Smooth muscle cell (in vitro differentiated cells): ENCODE measurements at regions not wholly inside any gene's neighbourhood (a gene's known extent, or its start where the extent isn't known, plus 50 kb on each side); places are given as distances from the start of the nearest gene placed in this dataset.

Source experiments
- DNase-seq: peaks from one replicate; lab custom pipeline; 2025; ENCODE audit not compliant: unreplicated experiment; lab: John Stamatoyannopoulos, UW
- H2AFZ ChIP-seq: fragments of 200-600 bp; sonication (generic); 2 replicates; pipeline ENCODE4 v1.6.0; 2016; ENCODE audit warnings: antibody characterized with exemption, low read depth, mild to moderate bottlenecking
- H3F3A ChIP-seq: fragments of 200-600 bp; sonication (generic); 2 replicates; pipeline ENCODE4 v1.6.0; 2017; ENCODE audit warnings: antibody characterized with exemption, low read depth
- H3K27ac ChIP-seq: fragments of 200-600 bp; sonication (generic); 2 replicates; pipeline ENCODE4 v1.5.1; 2016; ENCODE audit warnings: low read depth, mild to moderate bottlenecking
- H3K27me3 ChIP-seq: fragments of 200-600 bp; sonication (generic); 2 replicates; pipeline ENCODE4 v1.6.1; 2016; ENCODE audit warnings: low read depth, mild to moderate bottlenecking
- H3K36me3 ChIP-seq: fragments of 200-600 bp; sonication (generic); 2 replicates; pipeline ENCODE4 v1.5.1; 2016; ENCODE audit warnings: low read depth
- H3K4me1 ChIP-seq: fragments of 200-600 bp; sonication (generic); 2 replicates; pipeline ENCODE4 v1.5.1; 2016; ENCODE audit warnings: low read depth
- H3K4me2 ChIP-seq: fragments of 200-600 bp; sonication (generic); 2 replicates; pipeline ENCODE4 v1.6.0; 2016; ENCODE audit warnings: mild to moderate bottlenecking
- H3K4me3 ChIP-seq: fragments of 200-600 bp; sonication (generic); 2 replicates; pipeline ENCODE4 v1.5.1; 2016; ENCODE audit warnings: mild to moderate bottlenecking
- H3K79me2 ChIP-seq: fragments of 200-600 bp; sonication (generic); 2 replicates; pipeline ENCODE4 v1.6.0; 2016; ENCODE audit warnings: low read depth, mild to moderate bottlenecking
- H3K9ac ChIP-seq: fragments of 200-600 bp; sonication (generic); 2 replicates; pipeline ENCODE4 v1.6.0; 2016; ENCODE audit warnings: low read depth
- H3K9me3 ChIP-seq: fragments of 200-600 bp; sonication (generic); replicated peaks from 2 replicates; pipeline ENCODE4 v1.5.1; 2016; ENCODE audit warnings: low read depth
- H4K20me1 ChIP-seq: fragments of 200-600 bp; sonication (generic); 2 replicates; pipeline ENCODE4 v1.6.0; 2016; ENCODE audit warnings: low read depth
- CTCF ChIP-seq: fragments of 200-600 bp; sonication (generic); IDR thresholded peaks from 2 replicates; pipeline ENCODE4 v1.5.1; 2017; ENCODE audit warnings: borderline replicate concordance, mild to moderate bottlenecking, antibody characterized with exemption; ENCODE audit not compliant: insufficient read depth, poor library complexity, severe bottlenecking
- WGBS: methylation state at CpG from one replicate; pipeline ENCODE4 v1.1.7; 2016; ENCODE audit warnings: low lambda C conversion rate; 5-methylcytosine and 5-hydroxymethylcytosine counted together

GRCh38 chr9:38255599-38255998 is 136.9 kb upstream of the ALDH1B1 start:
- Histone ChIP-seq H3K9me3 (no peaks in the 10 kb centered on the region), H3K27ac (no peak overlapping the region), H3K4me2 (no peak overlapping the region), H3K36me3 (no peaks in the 10 kb centered on the region), H3K79me2 (no peaks in the 10 kb centered on the region), H4K20me1 (no peaks in the 10 kb centered on the region), H3K27me3 (no peaks in the 10 kb centered on the region), H2AFZ (no peak overlapping the region), H3F3A (no peaks in the 10 kb centered on the region), H3K4me3 (no peak overlapping the region), H3K9ac (no peak overlapping the region), H3K4me1 (no peaks in the 10 kb centered on the region)
- no peak for DNase-seq
- WGBS: 71% methylated on average over 3 of the region's 3 CpGs
- no peak for TF ChIP-seq CTCF

- Histone ChIP-seq H3K27ac (no peak overlapping the region), H3K4me2 (no peak overlapping the region), H3K36me3 (no peaks in the 10 kb centered on the region), H4K20me1 (no peaks in the 10 kb centered on the region), H3K9ac (no peak overlapping the region), H3K4me3 (no peak overlapping the region), H3K4me1 (no peaks in the 10 kb centered on the region), H3K9me3 (no peaks in the 10 kb centered on the region), H3K79me2 (no peaks in the 10 kb centered on the region), H2AFZ (no peak overlapping the region), H3F3A (no peaks in the 10 kb centered on the region), H3K27me3 (no peaks in the 10 kb centered on the region)
- WGBS: 62% methylated on average over 2 of the region's 2 CpGs
- TF ChIP-seq CTCF: no peak
- DNase-seq: no peak
Measured at GRCh38 chr9:38254756-38255155, 137.7 kb upstream of the ALDH1B1 start.

GRCh38 chr9:38254151-38254550 is 138.4 kb upstream of the ALDH1B1 start:
- Histone ChIP-seq H3K36me3 (no peaks in the 10 kb centered on the region), H3F3A (no peaks in the 10 kb centered on the region), H3K4me3 (no peak overlapping the region), H3K9ac (no peak overlapping the region), H3K4me2 (no peak overlapping the region), H3K79me2 (no peaks in the 10 kb centered on the region), H3K27me3 (no peaks in the 10 kb centered on the region), H4K20me1 (no peaks in the 10 kb centered on the region), H3K9me3 (no peaks in the 10 kb centered on the region), H2AFZ (no peak overlapping the region), H3K4me1 (no peaks in the 10 kb centered on the region), H3K27ac (no peak overlapping the region)
- whole genome bisulfite sequencing: 88% methylated on average over 7 of the region's 7 CpGs
- no peak for TF ChIP-seq CTCF
- no peak for DNase-seq

- H3K79me2 ChIP-seq: no peaks in the 10 kb centered on the region
- no peak overlapping the region for H3K4me2 ChIP-seq
- H4K20me1 ChIP-seq: no peaks in the 10 kb centered on the region
- H3K4me3 ChIP-seq: no peak overlapping the region
- no peak overlapping the region for H2AFZ ChIP-seq
- no peak overlapping the region for H3K27ac ChIP-seq
- whole genome bisulfite sequencing: 90% methylated on average over 7 of the region's 7 CpGs
- H3K27me3 ChIP-seq: no peaks in the 10 kb centered on the region
- H3K4me1 ChIP-seq: no peaks in the 10 kb centered on the region
- no peak overlapping the region for H3K9ac ChIP-seq
- no peaks in the 10 kb centered on the region for H3K9me3 ChIP-seq
- TF ChIP-seq CTCF: no peak
- no peak for DNase-seq
- H3F3A ChIP-seq: no peaks in the 10 kb centered on the region
- no peaks in the 10 kb centered on the region for H3K36me3 ChIP-seq
Measured at GRCh38 chr9:38253200-38253599, 139.3 kb upstream of the ALDH1B1 start.
